ENCODE measurements at regions not wholly inside any gene's neighbourhood (a gene's known extent, or its start where the extent isn't known, plus 50 kb on each side); places are given as distances from the start of the nearest gene placed in this dataset.

GRCh38 chr4:171636606-171637005 lies 176.6 kb upstream of the GALNTL6 start:
- no peak for DNase-seq (ENCODE audit: low read depth)

GRCh38 chr4:171629737-171630136 lies 183.5 kb upstream of the GALNTL6 start:
- DNase-seq (ENCODE audit: low read depth) = no peak

GRCh38 chr4:171629182-171629581 lies 184.0 kb upstream of the GALNTL6 start:
- DNase-seq (ENCODE audit: low read depth) = no peak

GRCh38 chr4:171626554-171626953 lies 186.7 kb upstream of the GALNTL6 start:
- no peak for DNase-seq (ENCODE audit: low read depth)

GRCh38 chr4:171622729-171623128 lies 190.5 kb upstream of the GALNTL6 start:
- DNase-seq (ENCODE audit: low read depth) = no peak

- DNase-seq (ENCODE audit: low read depth) = no peak
Measured at GRCh38 chr4:171621646-171622045, 191.6 kb upstream of the GALNTL6 start.

GRCh38 chr4:171612907-171613306 lies 200.3 kb upstream of the GALNTL6 start:
- DNase-seq (ENCODE audit: low read depth) = no peak

- DNase-seq (ENCODE audit: low read depth) = no peak
Measured at GRCh38 chr4:171602638-171603355, 210.4 kb upstream of the GALNTL6 start.

- no peak for DNase-seq (ENCODE audit: low read depth)
Measured at GRCh38 chr4:171601091-171601490, 212.1 kb upstream of the GALNTL6 start.

GRCh38 chr4:171599628-171600027 lies 213.6 kb upstream of the GALNTL6 start:
- DNase-seq (ENCODE audit: low read depth) = no peak

- DNase-seq (ENCODE audit: low read depth) = no peak
Measured at GRCh38 chr4:171594293-171594692, 218.9 kb upstream of the GALNTL6 start.

GRCh38 chr4:171590716-171591115 lies 222.5 kb upstream of the GALNTL6 start:
- DNase-seq (ENCODE audit: low read depth) = no peak

GRCh38 chr4:171588764-171589163 lies 224.4 kb upstream of the GALNTL6 start:
- DNase-seq (ENCODE audit: low read depth) = no peak

GRCh38 chr4:171588051-171588545 lies 225.1 kb upstream of the GALNTL6 start:
- no peak for DNase-seq (ENCODE audit: low read depth)

- no peak for DNase-seq (ENCODE audit: low read depth)
Measured at GRCh38 chr4:171583790-171584189, 229.4 kb upstream of the GALNTL6 start.

GRCh38 chr4:171582961-171583581 lies 230.1 kb upstream of the GALNTL6 start:
- no peak for DNase-seq (ENCODE audit: low read depth)

GRCh38 chr4:171573181-171573580 lies 240.0 kb upstream of the GALNTL6 start:
- no peak for DNase-seq (ENCODE audit: low read depth)

GRCh38 chr4:171565130-171565788 lies 247.9 kb upstream of the GALNTL6 start:
- no peak for DNase-seq (ENCODE audit: low read depth)

- DNase-seq (ENCODE audit: low read depth) = no peak
Measured at GRCh38 chr4:171561419-171561818, 251.8 kb upstream of the GALNTL6 start.

GRCh38 chr4:171553961-171554360 lies 259.2 kb upstream of the GALNTL6 start:
- no peak for DNase-seq (ENCODE audit: low read depth)

- no peak for DNase-seq (ENCODE audit: low read depth)
Measured at GRCh38 chr4:171542640-171543039, 270.6 kb upstream of the GALNTL6 start.

GRCh38 chr4:171538601-171539100 lies 274.6 kb upstream of the GALNTL6 start:
- no peak for DNase-seq (ENCODE audit: low read depth)

- DNase-seq (ENCODE audit: low read depth) = no peak
Measured at GRCh38 chr4:171534391-171534790, 278.8 kb upstream of the GALNTL6 start.

Measured in activated T-cell treated with anti-CD3 and anti-CD28 coated beads for 48 hours (primary cell).